Activated T-cell treated with anti-CD3 and anti-CD28 coated beads, Interleukin-2, amount 50 U/mL, for 72 hours (primary cell): ENCODE measurements at regions not wholly inside any gene's neighbourhood (a gene's known extent, or its start where the extent isn't known, plus 50 kb on each side); places are given as distances from the start of the nearest gene placed in this dataset.
A peak's percentile ranks its signal among the peaks of the same experiment; 100 is the strongest.
"Not testable (repeated sequence)": the region's sequence is repeated elsewhere in the genome, so short reads cannot be mapped to it uniquely, and the experiment has no call there.

Source experiments
- ATAC-seq, 2 donors: fragments of 150-1000 bp; cut with Tn5 transposase; replicated peaks in 1 of 2; 2 replicates each; pipeline ENCODE4 v1.10.0; 2021; ENCODE audit warnings: moderate library complexity in 2 of 2, mild to moderate bottlenecking in 1 of 2
- DNase-seq, 2 donors: peaks; one replicate each; pipeline ENCODE4 v3.0.0; 2021 to 2022; ENCODE audit warnings: mixed read lengths in 1 of 2
- H3K27ac Mint-ChIP-seq: one replicate; pipeline ENCODE4 v1.8.0; 2022; ENCODE audit warnings: mild to moderate bottlenecking, moderate library complexity, mixed read lengths
- H3K27me3 Mint-ChIP-seq: one replicate; pipeline ENCODE4 v1.8.0; 2022; ENCODE audit warnings: low read depth, mixed read lengths
- H3K36me3 Mint-ChIP-seq, 2 donors: one replicate each; pipeline ENCODE4 v1.8.0; 2022; ENCODE audit warnings: mixed read lengths in 2 of 2, mild to moderate bottlenecking in 1 of 2; ENCODE audit not compliant: insufficient read depth in 2 of 2
- H3K4me1 Mint-ChIP-seq: one replicate; pipeline ENCODE4 v1.8.0; 2022; ENCODE audit warnings: low read depth, mixed read lengths
- H3K4me3 Mint-ChIP-seq, 2 donors: one replicate each; pipeline ENCODE4 v1.8.0; 2022; ENCODE audit warnings: mild to moderate bottlenecking in 2 of 2, mixed read lengths in 2 of 2, moderate library complexity in 2 of 2
- H3K9me3 Mint-ChIP-seq, 2 donors: one replicate each; pipeline ENCODE4 v1.8.0; 2022; ENCODE audit warnings: mixed read lengths in 2 of 2

GRCh38 chr3:39631136-39631535 lies 163.7 kb downstream of the MOBP start:
- H3K9me3 Mint-ChIP-seq, result peaks cover 5 to 6% of the 10 kb centered on the region in 2 donors
- H3K36me3 Mint-ChIP-seq, result peaks cover 0 to under 1% of the 10 kb centered on the region in 2 donors
- no peak overlapping the region for H3K27ac Mint-ChIP-seq
- H3K4me3 Mint-ChIP-seq, result no peak overlapping the region
- no peaks in the 10 kb centered on the region for H3K4me1 Mint-ChIP-seq
- no peaks in the 10 kb centered on the region for H3K27me3 Mint-ChIP-seq
- no peak for DNase-seq
- no peak for ATAC-seq

GRCh38 chr3:39637807-39638206 lies 170.3 kb downstream of the MOBP start:
- H3K9me3 Mint-ChIP-seq, result no peaks in the 10 kb centered on the region
- no peak overlapping the region for H3K4me3 Mint-ChIP-seq
- peak; percentile 60 to 63 for ATAC-seq
- H3K36me3 Mint-ChIP-seq, result no peaks in the 10 kb centered on the region
- peaks cover 17% of the 10 kb centered on the region for H3K27me3 Mint-ChIP-seq
- no peak overlapping the region for H3K27ac Mint-ChIP-seq
- peaks cover 18% of the 10 kb centered on the region for H3K4me1 Mint-ChIP-seq
- DNase-seq, result no peak

GRCh38 chr3:39638301-39638700 lies 170.8 kb downstream of the MOBP start:
- DNase-seq, result no peak
- H3K4me1 Mint-ChIP-seq, result peaks cover 18% of the 10 kb centered on the region
- ATAC-seq, result no peak
- no peaks in the 10 kb centered on the region for H3K9me3 Mint-ChIP-seq
- no peak overlapping the region for H3K27ac Mint-ChIP-seq
- H3K4me3 Mint-ChIP-seq, result no peak overlapping the region
- H3K27me3 Mint-ChIP-seq, result peaks cover 17% of the 10 kb centered on the region
- H3K36me3 Mint-ChIP-seq, result no peaks in the 10 kb centered on the region

- Mint-ChIP-seq H3K9me3 (no peaks in the 10 kb centered on the region), H3K4me1 (peaks cover 18% of the 10 kb centered on the region), H3K36me3 (no peaks in the 10 kb centered on the region), H3K4me3 (peak overlapping the region; percentile 13 to 44), H3K27ac (no peak overlapping the region), H3K27me3 (peaks cover 17% of the 10 kb centered on the region)
- peak; percentile 22 to 31 for DNase-seq
- ATAC-seq, result peak; percentile 91 to 95
These were observed 169.8 kb upstream of the MYRIP start for GRCh38 chr3:39639344-39640236.

DNA sequence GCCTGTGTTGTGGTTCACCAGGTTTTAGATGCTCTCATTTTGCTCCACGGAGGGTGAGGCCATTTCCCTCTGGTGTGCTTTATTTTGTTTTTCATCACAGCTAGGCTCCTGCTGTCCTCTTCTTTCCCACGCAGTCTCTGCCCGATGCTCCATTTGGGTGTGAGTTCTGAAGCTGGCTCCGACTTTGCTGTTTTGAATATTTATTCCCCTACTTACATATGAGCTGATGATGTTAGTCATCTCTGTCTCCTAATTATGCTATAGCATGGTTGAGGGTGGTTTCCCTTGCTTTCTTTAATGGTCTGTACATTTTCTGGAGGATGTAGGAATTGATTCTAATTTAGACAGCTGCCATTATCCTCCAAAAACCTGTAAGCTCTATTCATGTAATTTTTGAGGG lies 168.1 kb upstream of the MYRIP start:
- peaks cover 18% of the 10 kb centered on the region for H3K4me1 Mint-ChIP-seq
- peaks cover 17% of the 10 kb centered on the region for H3K27me3 Mint-ChIP-seq
- peak overlapping the region; percentile 1 to 11 for H3K4me3 Mint-ChIP-seq
- no peak overlapping the region for H3K27ac Mint-ChIP-seq
- no peaks in the 10 kb centered on the region for H3K36me3 Mint-ChIP-seq
- peaks cover 0 to 1% of the 10 kb centered on the region in 2 donors for H3K9me3 Mint-ChIP-seq
- ATAC-seq, result no peak
- no peak for DNase-seq

GRCh38 chr3:39644176-39644575 lies 165.2 kb upstream of the MYRIP start:
- Mint-ChIP-seq H3K36me3 (no peaks in the 10 kb centered on the region), H3K27ac (no peak overlapping the region), H3K4me1 (peaks cover 16% of the 10 kb centered on the region), H3K27me3 (peaks cover 17% of the 10 kb centered on the region), H3K9me3 (peaks cover 0 to 2% of the 10 kb centered on the region in 2 donors), H3K4me3 (no peak overlapping the region)
- DNase-seq (no peak), ATAC-seq (no peak)

- not testable (repeated sequence) for H3K27me3 Mint-ChIP-seq, H3K27ac Mint-ChIP-seq
These were observed 158.2 kb upstream of the MYRIP start for GRCh38 chr3:39651256-39651655.

GRCh38 chr3:39651993-39652739 lies 157.2 kb upstream of the MYRIP start:
- no peaks in the 10 kb centered on the region for H3K36me3 Mint-ChIP-seq
- H3K4me1 Mint-ChIP-seq, result no peaks in the 10 kb centered on the region
- H3K9me3 Mint-ChIP-seq, result peaks cover 0 to 1% of the 10 kb centered on the region in 2 donors
- DNase-seq, result no peak
- H3K27me3 Mint-ChIP-seq, result no peaks in the 10 kb centered on the region
- no peak overlapping the region for H3K4me3 Mint-ChIP-seq
- H3K27ac Mint-ChIP-seq, result no peak overlapping the region
- no peak for ATAC-seq

More at GRCh38 chr3:39651256-39651655, 158.2 kb upstream of the MYRIP start:
- not testable (repeated sequence) for H3K9me3 Mint-ChIP-seq, DNase-seq, H3K36me3 Mint-ChIP-seq, H3K4me1 Mint-ChIP-seq, ATAC-seq, H3K4me3 Mint-ChIP-seq

GRCh38 chr3:39655718-39656117 lies 153.7 kb upstream of the MYRIP start:
- not testable (repeated sequence) for H3K4me1 Mint-ChIP-seq, DNase-seq, H3K27me3 Mint-ChIP-seq, ATAC-seq, H3K4me3 Mint-ChIP-seq, H3K27ac Mint-ChIP-seq, H3K9me3 Mint-ChIP-seq, H3K36me3 Mint-ChIP-seq

DNA sequence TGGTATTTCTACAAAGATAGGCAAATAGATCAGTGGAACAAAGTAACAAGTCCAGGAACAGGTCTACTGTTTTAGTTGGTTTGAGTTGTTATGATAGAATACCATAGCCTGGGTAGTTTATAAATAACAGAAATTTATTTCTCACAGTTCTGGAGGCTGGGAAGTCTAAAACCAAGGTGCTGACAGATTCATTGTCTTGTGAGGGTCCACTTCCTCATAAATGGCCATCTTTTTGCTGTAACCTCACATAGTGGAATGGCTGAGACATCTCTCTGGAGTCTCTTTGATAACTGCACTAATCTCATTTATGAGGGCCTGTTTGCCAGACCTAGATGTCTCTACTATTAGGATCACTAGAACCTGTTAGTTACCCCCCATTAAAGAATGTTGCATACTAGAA lies 152.3 kb upstream of the MYRIP start:
- Mint-ChIP-seq H3K27ac (no peak overlapping the region), H3K4me1 (no peaks in the 10 kb centered on the region), H3K36me3 (no peaks in the 10 kb centered on the region), H3K9me3 (no peaks in the 10 kb centered on the region), H3K4me3 (no peak overlapping the region), H3K27me3 (no peaks in the 10 kb centered on the region)
- DNase-seq (no peak), ATAC-seq (no peak)

- Mint-ChIP-seq H3K4me1 (no peaks in the 10 kb centered on the region), H3K4me3 (no peak overlapping the region), H3K9me3 (no peaks in the 10 kb centered on the region), H3K36me3 (no peaks in the 10 kb centered on the region), H3K27ac (no peak overlapping the region), H3K27me3 (no peaks in the 10 kb centered on the region)
- DNase-seq (no peak), ATAC-seq (no peak)
These were observed 151.6 kb upstream of the MYRIP start for GRCh38 chr3:39657775-39658174.

DNA sequence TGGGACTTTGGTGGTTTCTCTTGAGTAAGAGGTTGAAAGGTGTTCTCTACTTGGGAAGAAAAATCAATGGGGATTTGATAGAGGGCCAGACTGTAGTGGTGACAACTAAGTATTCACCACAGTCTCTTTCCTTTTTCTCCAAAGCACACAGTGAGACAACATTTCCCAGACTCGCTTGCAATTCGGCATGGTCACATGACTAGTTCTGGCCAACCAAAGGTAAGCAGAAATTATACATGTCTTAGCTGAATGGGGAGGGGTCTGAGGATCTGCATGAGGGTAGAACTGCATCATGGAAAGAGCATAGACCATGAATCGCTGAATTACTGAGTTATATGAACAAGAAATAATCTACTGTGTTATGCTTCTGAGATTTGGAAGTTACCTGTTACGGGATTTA lies 144.5 kb upstream of the MYRIP start:
- ATAC-seq, result no peak
- Mint-ChIP-seq H3K4me3 (no peak overlapping the region), H3K27ac (no peak overlapping the region), H3K4me1 (no peaks in the 10 kb centered on the region), H3K36me3 (no peaks in the 10 kb centered on the region), H3K9me3 (no peaks in the 10 kb centered on the region), H3K27me3 (peaks cover 14% of the 10 kb centered on the region)
- no peak for DNase-seq

DNA sequence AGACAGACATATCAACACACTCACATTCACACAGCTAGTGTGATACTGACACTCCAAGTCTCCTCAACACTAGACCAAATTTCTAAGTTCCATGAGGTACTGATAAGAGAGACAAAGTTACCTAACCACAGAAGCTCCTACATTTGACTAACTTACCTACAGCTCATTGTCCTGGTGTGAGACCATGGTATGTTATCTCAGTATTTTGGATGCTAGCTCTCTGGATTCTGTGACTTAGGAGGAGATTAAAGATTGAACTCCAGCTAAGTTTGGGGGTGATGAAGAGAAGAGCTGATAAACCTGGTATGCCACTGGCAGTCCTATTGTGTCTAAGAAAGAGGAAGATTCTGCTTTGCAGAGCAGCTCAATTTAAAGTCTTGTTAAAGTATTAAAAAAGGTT lies 144.0 kb upstream of the MYRIP start:
- Mint-ChIP-seq H3K36me3 (no peaks in the 10 kb centered on the region), H3K9me3 (no peaks in the 10 kb centered on the region), H3K27me3 (peaks cover 14% of the 10 kb centered on the region), H3K27ac (no peak overlapping the region), H3K4me1 (no peaks in the 10 kb centered on the region), H3K4me3 (no peak overlapping the region)
- DNase-seq (no peak), ATAC-seq (no peak)
